ENCODE measurements at regions not wholly inside any gene's neighbourhood (a gene's known extent, or its start where the extent isn't known, plus 50 kb on each side); places are given as distances from the start of the nearest gene placed in this dataset.

GRCh38 chr12:88336076-88336739 lies 194.1 kb downstream of the TMTC3 start:
- no peak overlapping the region for H3K4me3 ChIP-seq (ENCODE audit: low read depth in 1 of 2, low read length in 2 of 2)
- H3K4me2 ChIP-seq (ENCODE audit: insufficient read depth, low read length), result no peak overlapping the region
- no peaks in the 10 kb centered on the region for H3K9me3 ChIP-seq (ENCODE audit: insufficient read depth, low read length, severe bottlenecking)
- no peaks in the 10 kb centered on the region for H3K27me3 ChIP-seq (ENCODE audit: insufficient read depth, low read length, poor library complexity)
- no peak overlapping the region for H2AFZ ChIP-seq (ENCODE audit: low read depth, low read length)
- H3K4me1 ChIP-seq (ENCODE audit: insufficient read depth, low read length), result no peaks in the 10 kb centered on the region
- no peak overlapping the region for H3K9ac ChIP-seq (ENCODE audit: low read depth, low read length)
- ATAC-seq (ENCODE audit: insufficient read depth, low read depth) (no peak), DNase-seq (no peak)
- TF ChIP-seq CTCF (IDR thresholded peaks at IDR 0.05; ENCODE audit: borderline replicate concordance, extremely low read depth, low read length, poor library complexity, severe bottlenecking), result no peak
- TF ChIP-seq EZH2 (IDR thresholded peaks at IDR 0.05; ENCODE audit: borderline replicate concordance, low read depth, low read length, severe bottlenecking), result no peak
- no peaks in the 10 kb centered on the region for H3K79me2 ChIP-seq (ENCODE audit: insufficient read depth, low read length)
- no peak overlapping the region for H3K27ac ChIP-seq (ENCODE audit: low read length)
- H4K20me1 ChIP-seq (ENCODE audit: insufficient read depth, low read length), result no peaks in the 10 kb centered on the region
- no peaks in the 10 kb centered on the region for H3K36me3 ChIP-seq (ENCODE audit: insufficient read depth, low read length)

- Histone ChIP-seq H2AFZ (ENCODE audit: low read depth, low read length) (no peak overlapping the region), H3K4me1 (ENCODE audit: insufficient read depth, low read length) (no peaks in the 10 kb centered on the region), H3K4me2 (ENCODE audit: insufficient read depth, low read length) (no peak overlapping the region), H3K9ac (ENCODE audit: low read depth, low read length) (no peak overlapping the region), H3K27ac (ENCODE audit: low read length) (no peak overlapping the region), H3K36me3 (ENCODE audit: insufficient read depth, low read length) (no peaks in the 10 kb centered on the region), H3K79me2 (ENCODE audit: insufficient read depth, low read length) (no peaks in the 10 kb centered on the region), H3K27me3 (ENCODE audit: insufficient read depth, low read length, poor library complexity) (no peaks in the 10 kb centered on the region), H4K20me1 (ENCODE audit: insufficient read depth, low read length) (no peaks in the 10 kb centered on the region), H3K9me3 (ENCODE audit: insufficient read depth, low read length, severe bottlenecking) (no peaks in the 10 kb centered on the region), H3K4me3 (ENCODE audit: low read depth in 1 of 2, low read length in 2 of 2) (no peak overlapping the region)
- DNase-seq, result no peak
- no peak for TF ChIP-seq EZH2 (IDR thresholded peaks at IDR 0.05; ENCODE audit: borderline replicate concordance, low read depth, low read length, severe bottlenecking)
- TF ChIP-seq CTCF (IDR thresholded peaks at IDR 0.05; ENCODE audit: borderline replicate concordance, extremely low read depth, low read length, poor library complexity, severe bottlenecking), result no peak
- no peak for ATAC-seq (ENCODE audit: insufficient read depth, low read depth)
Measured at GRCh38 chr12:88338486-88338885, 196.4 kb downstream of the TMTC3 start.

- H3K9ac ChIP-seq (ENCODE audit: low read depth, low read length), result no peak overlapping the region
- no peaks in the 10 kb centered on the region for H3K79me2 ChIP-seq (ENCODE audit: insufficient read depth, low read length)
- no peak overlapping the region for H3K4me2 ChIP-seq (ENCODE audit: insufficient read depth, low read length)
- no peaks in the 10 kb centered on the region for H3K4me1 ChIP-seq (ENCODE audit: insufficient read depth, low read length)
- H3K27me3 ChIP-seq (ENCODE audit: insufficient read depth, low read length, poor library complexity), result no peaks in the 10 kb centered on the region
- no peaks in the 10 kb centered on the region for H3K9me3 ChIP-seq (ENCODE audit: insufficient read depth, low read length, severe bottlenecking)
- H3K27ac ChIP-seq (ENCODE audit: low read length), result no peak overlapping the region
- no peak for TF ChIP-seq CTCF (IDR thresholded peaks at IDR 0.05; ENCODE audit: borderline replicate concordance, extremely low read depth, low read length, poor library complexity, severe bottlenecking)
- no peak for TF ChIP-seq EZH2 (IDR thresholded peaks at IDR 0.05; ENCODE audit: borderline replicate concordance, low read depth, low read length, severe bottlenecking)
- no peaks in the 10 kb centered on the region for H4K20me1 ChIP-seq (ENCODE audit: insufficient read depth, low read length)
- DNase-seq (no peak), ATAC-seq (ENCODE audit: insufficient read depth, low read depth) (no peak)
- no peak overlapping the region for H3K4me3 ChIP-seq (ENCODE audit: low read depth in 1 of 2, low read length in 2 of 2)
- H3K36me3 ChIP-seq (ENCODE audit: insufficient read depth, low read length), result no peaks in the 10 kb centered on the region
- no peak overlapping the region for H2AFZ ChIP-seq (ENCODE audit: low read depth, low read length)
Measured at GRCh38 chr12:88339254-88339949, 197.3 kb downstream of the TMTC3 start.

All from DND-41 (cell line).